HG03060 (cell line): ENCODE measurements at regions not wholly inside any gene's neighbourhood (a gene's known extent, or its start where the extent isn't known, plus 50 kb on each side); places are given as distances from the start of the nearest gene placed in this dataset.

Experiments
- ATAC-seq: cut with Tn5 transposase; IDR thresholded peaks from one replicate; pipeline ENCODE4 v1.9.1; 2021; ENCODE audit warnings: low read depth, moderate number of reproducible peaks; ENCODE audit not compliant: unreplicated experiment

GRCh38 chr10:44201656-44202055 is 183.2 kb downstream of the CXCL12 start:
- ATAC-seq: no peak

GRCh38 chr10:44201011-44201410 is 183.9 kb downstream of the CXCL12 start:
- no peak for ATAC-seq

- ATAC-seq: no peak
Measured at GRCh38 chr10:44199991-44200655, 184.8 kb downstream of the CXCL12 start.

- no peak for ATAC-seq
Measured at GRCh38 chr10:44199267-44199666, 185.6 kb downstream of the CXCL12 start.

- ATAC-seq: no peak
Measured at GRCh38 chr10:44198780-44199097, 186.2 kb downstream of the CXCL12 start.

GRCh38 chr10:44198096-44198779 is 186.7 kb downstream of the CXCL12 start:
- ATAC-seq: no peak

- no peak for ATAC-seq
Measured at GRCh38 chr10:44197646-44198045, 187.3 kb downstream of the CXCL12 start.

- no peak for ATAC-seq
Measured at GRCh38 chr10:44196336-44196735, 188.6 kb downstream of the CXCL12 start.

GRCh38 chr10:44196008-44196320 is 188.9 kb downstream of the CXCL12 start:
- ATAC-seq: no peak

GRCh38 chr10:44195112-44196007 is 189.5 kb downstream of the CXCL12 start:
- no peak for ATAC-seq

- ATAC-seq: no peak
Measured at GRCh38 chr10:44194435-44194834, 190.5 kb downstream of the CXCL12 start.

GRCh38 chr10:44193567-44194220 is 191.2 kb downstream of the CXCL12 start:
- ATAC-seq: no peak

- no peak for ATAC-seq
Measured at GRCh38 chr10:44193166-44193565, 191.7 kb downstream of the CXCL12 start.

- ATAC-seq: no peak
Measured at GRCh38 chr10:44192435-44192834, 192.5 kb downstream of the CXCL12 start.

- no peak for ATAC-seq
Measured at GRCh38 chr10:44190541-44190940, 194.4 kb downstream of the CXCL12 start.

GRCh38 chr10:44186821-44187220 is 198.1 kb downstream of the CXCL12 start:
- ATAC-seq: no peak

- ATAC-seq: no peak
Measured at GRCh38 chr10:44186150-44186549, 198.7 kb downstream of the CXCL12 start.

GRCh38 chr10:44185315-44185666 is 199.6 kb downstream of the CXCL12 start:
- ATAC-seq: no peak

GRCh38 chr10:44184633-44185314 is 200.1 kb downstream of the CXCL12 start:
- no peak for ATAC-seq
